ENCODE measurements at regions not wholly inside any gene's neighbourhood (a gene's known extent, or its start where the extent isn't known, plus 50 kb on each side); places are given as distances from the start of the nearest gene placed in this dataset.

DNA sequence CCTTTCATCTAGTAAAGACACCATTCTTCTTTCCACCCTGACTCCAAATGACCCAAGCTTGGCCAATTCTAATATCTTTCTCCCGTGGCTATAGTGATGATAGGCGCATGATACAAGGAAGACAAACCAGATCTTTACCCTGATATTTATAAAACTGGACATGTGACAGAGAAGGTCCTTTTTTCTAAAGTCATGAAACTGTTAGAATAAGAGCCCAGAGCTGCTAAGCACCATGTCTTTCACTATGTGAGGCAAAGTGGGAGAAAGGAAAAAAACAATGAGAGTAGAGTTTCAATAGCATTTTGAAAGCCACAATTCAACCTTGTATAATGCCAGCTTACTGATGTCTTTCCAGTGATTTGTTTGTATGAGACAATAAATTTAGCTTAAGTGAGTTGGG is 212.4 kb downstream of the RASSF9 start:
- TF ChIP-seq CTCF (IDR thresholded peaks at IDR 0.05; ENCODE audit: low read length) (no peak), EZH2phosphoT487 (IDR thresholded peaks at IDR 0.05; ENCODE audit: low read length) (no peak), EZH2 (optimal IDR thresholded peaks at IDR 0.05; ENCODE audit: low read depth, low read length) (no peak)
